ENCODE measurements at regions not wholly inside any gene's neighbourhood (a gene's known extent, or its start where the extent isn't known, plus 50 kb on each side); places are given as distances from the start of the nearest gene placed in this dataset.

DNA sequence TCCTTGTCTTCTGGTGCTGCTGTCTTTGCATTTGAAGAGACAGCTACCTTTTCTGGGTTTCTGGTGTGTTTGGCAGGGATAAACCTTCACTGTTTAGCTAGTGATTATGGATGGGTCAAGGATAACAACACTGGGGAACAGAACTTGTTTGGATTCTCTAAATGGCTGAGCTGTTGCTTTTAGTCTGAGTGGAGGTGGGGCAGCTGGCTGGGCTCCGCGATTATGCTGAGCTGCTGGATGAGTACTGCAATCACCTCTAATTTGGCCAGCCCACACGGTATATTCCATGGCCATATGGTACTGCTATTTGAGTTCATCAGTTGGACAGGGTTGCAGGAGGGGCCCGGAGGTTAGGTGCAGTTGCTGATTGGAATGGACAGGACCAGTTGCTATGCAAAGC is 361.6 kb upstream of the TFPI start:
- Mint-ChIP-seq H3K4me3 (no peak overlapping the region), H3K36me3 (ENCODE audit: low read depth) (no peaks in the 10 kb centered on the region), H3K27ac (no peak overlapping the region), H3K4me1 (no peaks in the 10 kb centered on the region), H3K27me3 (no peaks in the 10 kb centered on the region)
- H3K9me3 ChIP-seq (ENCODE audit: control insufficient read depth, low read length, poor library complexity, severe bottlenecking): no peaks in the 10 kb centered on the region
- no peak for DNase-seq
- ATAC-seq: no peak

DNA sequence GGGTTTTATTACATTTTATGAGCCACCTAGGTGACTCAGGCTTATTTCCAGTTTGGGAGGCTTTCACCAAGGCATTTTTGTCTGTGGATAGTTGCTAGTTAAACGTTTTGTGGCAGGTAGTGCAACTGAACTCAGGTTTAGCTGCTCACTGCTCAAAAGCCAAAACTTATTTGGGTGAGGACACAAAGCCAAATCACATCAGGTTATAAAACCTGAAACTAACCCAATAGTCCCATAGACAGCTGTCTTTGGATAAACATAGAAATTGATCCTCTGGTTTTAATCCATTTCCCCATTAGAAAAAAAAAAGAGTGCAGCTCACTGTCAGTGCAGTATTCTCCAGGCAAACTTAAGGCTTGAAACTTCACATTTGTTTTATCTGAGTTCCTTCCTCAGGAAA is 362.6 kb upstream of the TFPI start:
- ATAC-seq: no peak
- H3K4me1 Mint-ChIP-seq: no peaks in the 10 kb centered on the region
- H3K9me3 ChIP-seq (ENCODE audit: control insufficient read depth, low read length, poor library complexity, severe bottlenecking): no peaks in the 10 kb centered on the region
- no peak overlapping the region for H3K27ac Mint-ChIP-seq
- H3K36me3 Mint-ChIP-seq (ENCODE audit: low read depth): no peaks in the 10 kb centered on the region
- no peak overlapping the region for H3K4me3 Mint-ChIP-seq
- DNase-seq: no peak
- no peaks in the 10 kb centered on the region for H3K27me3 Mint-ChIP-seq

DNA sequence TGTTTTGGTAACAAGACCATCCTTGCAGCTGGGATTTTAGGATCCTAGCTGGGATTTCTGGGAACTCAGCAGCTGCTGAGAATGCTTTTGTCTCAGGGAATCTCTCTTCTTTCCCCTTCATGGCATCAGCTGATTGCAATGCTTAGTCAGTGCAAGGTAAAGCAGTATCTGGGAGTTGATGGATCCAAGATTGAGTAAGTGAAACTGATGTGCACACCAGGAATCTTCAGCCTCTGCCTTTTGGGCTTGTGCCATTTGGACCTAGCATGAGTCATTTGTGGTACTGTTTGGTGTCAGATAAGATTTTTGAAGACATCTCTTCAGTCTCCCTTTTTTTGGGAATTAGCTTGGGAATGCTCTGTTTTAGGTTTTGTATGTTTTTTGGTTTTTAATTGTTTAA is 363.3 kb upstream of the TFPI start:
- H3K9me3 ChIP-seq (ENCODE audit: control insufficient read depth, low read length, poor library complexity, severe bottlenecking): no peaks in the 10 kb centered on the region
- H3K27me3 Mint-ChIP-seq: no peaks in the 10 kb centered on the region
- no peak overlapping the region for H3K4me3 Mint-ChIP-seq
- H3K27ac Mint-ChIP-seq: no peak overlapping the region
- ATAC-seq (no peak), DNase-seq (no peak)
- no peaks in the 10 kb centered on the region for H3K4me1 Mint-ChIP-seq
- no peaks in the 10 kb centered on the region for H3K36me3 Mint-ChIP-seq (ENCODE audit: low read depth)

DNA sequence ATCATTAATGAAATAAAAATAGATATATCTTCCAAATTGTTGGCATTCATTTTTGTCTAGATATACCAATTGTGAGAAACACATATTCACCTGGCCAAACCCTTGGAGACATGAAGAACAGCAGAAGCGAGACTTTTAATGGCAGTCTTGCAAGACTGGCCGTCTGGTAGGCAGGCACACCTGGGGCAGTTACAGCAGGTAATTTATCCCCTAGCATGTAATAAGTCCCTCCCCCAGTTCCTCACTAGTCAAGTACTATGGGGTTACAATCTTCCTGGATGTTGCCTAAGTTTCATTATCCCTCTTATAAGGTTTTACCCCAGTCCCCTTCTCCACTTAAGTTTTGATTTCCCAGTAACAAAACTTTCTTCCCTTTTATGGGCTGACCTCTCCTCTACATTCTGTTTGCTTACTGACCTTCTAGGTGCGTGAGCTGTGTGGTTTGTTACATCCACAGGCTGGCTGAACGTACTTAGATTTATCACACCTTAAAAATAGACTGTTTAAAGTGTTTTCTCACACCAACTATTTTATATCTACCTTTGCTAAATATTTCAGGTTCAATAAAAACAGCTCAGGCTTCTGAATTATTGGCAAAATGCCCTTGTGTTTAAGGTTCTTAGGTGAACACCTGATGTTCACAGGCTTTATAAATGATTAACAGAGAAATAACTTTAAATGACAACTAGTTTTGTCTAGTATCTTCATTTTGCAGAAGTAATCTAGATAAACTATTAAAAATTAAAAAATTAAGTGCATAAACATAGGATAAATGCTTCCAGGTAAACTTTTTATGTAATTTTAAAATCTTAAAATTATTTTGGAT is 365.0 kb upstream of the TFPI start:
- DNase-seq: no peak
- Mint-ChIP-seq H3K4me1 (no peaks in the 10 kb centered on the region), H3K4me3 (no peak overlapping the region), H3K27ac (no peak overlapping the region), H3K36me3 (ENCODE audit: low read depth) (no peaks in the 10 kb centered on the region), H3K27me3 (no peaks in the 10 kb centered on the region)
- no peaks in the 10 kb centered on the region for H3K9me3 ChIP-seq (ENCODE audit: control insufficient read depth, low read length, poor library complexity, severe bottlenecking)
- no peak for ATAC-seq

DNA sequence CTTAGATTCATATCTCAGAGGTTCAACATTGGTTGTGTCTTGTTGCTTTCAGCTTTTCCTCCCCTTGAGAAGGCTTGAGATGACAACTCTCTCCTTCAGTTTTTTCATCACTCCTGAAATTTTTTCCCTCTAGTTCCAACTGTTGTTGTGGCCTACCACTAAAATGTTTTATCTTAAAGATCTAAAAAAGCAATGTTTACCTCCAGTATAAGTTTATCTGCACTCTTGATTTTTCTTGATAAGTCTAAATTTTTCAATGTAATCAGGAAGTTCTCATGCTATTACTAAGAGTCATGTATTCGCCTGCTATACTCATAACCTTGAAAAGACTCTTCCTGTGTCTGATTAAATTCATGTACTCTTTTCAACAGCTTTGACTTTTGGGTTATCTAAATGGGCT is 366.3 kb upstream of the TFPI start:
- H3K27ac Mint-ChIP-seq: no peak overlapping the region
- ATAC-seq (no peak), DNase-seq (no peak)
- H3K9me3 ChIP-seq (ENCODE audit: control insufficient read depth, low read length, poor library complexity, severe bottlenecking): no peaks in the 10 kb centered on the region
- H3K4me1 Mint-ChIP-seq: no peaks in the 10 kb centered on the region
- H3K36me3 Mint-ChIP-seq (ENCODE audit: low read depth): no peaks in the 10 kb centered on the region
- H3K4me3 Mint-ChIP-seq: no peak overlapping the region
- no peaks in the 10 kb centered on the region for H3K27me3 Mint-ChIP-seq

DNA sequence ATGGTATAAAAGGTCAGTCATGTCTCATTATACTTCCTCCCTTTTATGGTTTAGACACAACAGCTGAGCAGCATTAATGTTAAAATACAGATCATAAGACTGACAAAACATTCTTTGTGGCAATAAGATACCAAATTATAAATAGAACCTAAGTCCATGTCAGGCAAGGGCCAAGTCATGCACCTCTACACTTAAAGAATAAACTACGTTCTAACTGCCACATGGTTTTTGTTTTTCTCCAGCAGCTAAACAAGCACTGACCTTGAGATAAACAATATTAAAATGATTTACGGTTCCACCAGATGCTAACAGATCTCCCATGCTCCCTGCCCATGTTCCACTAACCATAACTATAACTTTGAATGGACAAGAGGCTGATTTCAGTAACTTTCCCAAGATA is 368.6 kb upstream of the TFPI start:
- H3K27ac Mint-ChIP-seq: no peak overlapping the region
- no peak for DNase-seq
- H3K4me3 Mint-ChIP-seq: no peak overlapping the region
- ATAC-seq: no peak
- no peaks in the 10 kb centered on the region for H3K36me3 Mint-ChIP-seq (ENCODE audit: low read depth)
- H3K9me3 ChIP-seq (ENCODE audit: control insufficient read depth, low read length, poor library complexity, severe bottlenecking): no peaks in the 10 kb centered on the region
- no peaks in the 10 kb centered on the region for H3K27me3 Mint-ChIP-seq
- no peaks in the 10 kb centered on the region for H3K4me1 Mint-ChIP-seq

DNA sequence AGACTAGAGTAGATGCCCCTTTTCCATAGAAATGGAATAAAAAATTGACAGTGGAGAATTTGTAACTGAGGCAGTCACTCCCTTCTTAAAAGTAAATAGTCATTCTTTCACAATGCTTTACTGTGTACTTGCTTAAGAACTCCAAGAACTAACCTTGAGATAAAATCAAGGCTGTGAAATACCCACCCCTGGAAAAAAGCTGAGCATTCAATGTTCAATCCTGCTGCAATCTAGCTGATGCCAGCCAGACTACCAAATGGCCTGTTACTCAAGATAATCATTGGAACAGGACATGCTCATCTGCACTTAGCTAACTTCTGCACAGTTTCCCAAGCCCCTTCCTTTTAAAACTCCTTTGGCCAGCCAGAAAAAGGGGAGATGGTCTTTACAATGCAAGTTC is 367.4 kb upstream of the GULP1 start:
- H3K27ac Mint-ChIP-seq: no peak overlapping the region
- H3K4me1 Mint-ChIP-seq: no peaks in the 10 kb centered on the region
- H3K4me3 Mint-ChIP-seq: no peak overlapping the region
- H3K9me3 ChIP-seq (ENCODE audit: control insufficient read depth, low read length, poor library complexity, severe bottlenecking): no peaks in the 10 kb centered on the region
- H3K36me3 Mint-ChIP-seq (ENCODE audit: low read depth): no peaks in the 10 kb centered on the region
- DNase-seq: no peak
- H3K27me3 Mint-ChIP-seq: no peaks in the 10 kb centered on the region
- ATAC-seq: no peak

GRCh38 chr2:187934236-187934635 is 357.4 kb upstream of the GULP1 start:
- H3K9me3 ChIP-seq (ENCODE audit: control insufficient read depth, low read length, poor library complexity, severe bottlenecking): no peaks in the 10 kb centered on the region
- H3K36me3 Mint-ChIP-seq (ENCODE audit: low read depth): no peaks in the 10 kb centered on the region
- no peaks in the 10 kb centered on the region for H3K27me3 Mint-ChIP-seq
- ATAC-seq (no peak), DNase-seq (no peak)
- H3K4me1 Mint-ChIP-seq: no peaks in the 10 kb centered on the region
- no peak overlapping the region for H3K27ac Mint-ChIP-seq
- no peak overlapping the region for H3K4me3 Mint-ChIP-seq

DNA sequence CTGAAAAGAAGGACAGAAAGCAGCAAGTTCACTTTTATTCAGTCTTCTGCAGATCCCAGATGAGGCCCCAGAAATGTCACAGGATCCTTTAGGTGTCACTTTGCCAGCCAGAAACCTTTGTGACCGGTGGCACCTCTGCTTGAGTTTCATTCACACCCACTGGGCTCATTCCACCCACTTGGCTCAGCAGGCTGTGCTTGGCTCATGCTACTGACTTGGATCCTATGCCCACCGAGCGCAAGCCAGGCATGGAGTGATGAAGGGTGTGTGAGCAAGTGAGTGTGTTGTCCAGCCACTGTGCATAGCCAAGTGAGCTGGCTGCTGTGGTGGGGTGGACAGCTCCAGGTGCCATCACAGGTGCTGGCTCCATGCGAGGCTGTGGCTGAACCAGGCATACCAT is 357.0 kb upstream of the GULP1 start:
- Mint-ChIP-seq H3K36me3 (ENCODE audit: low read depth) (no peaks in the 10 kb centered on the region), H3K4me1 (no peaks in the 10 kb centered on the region), H3K4me3 (no peak overlapping the region), H3K27ac (no peak overlapping the region), H3K27me3 (no peaks in the 10 kb centered on the region)
- H3K9me3 ChIP-seq (ENCODE audit: control insufficient read depth, low read length, poor library complexity, severe bottlenecking): no peaks in the 10 kb centered on the region
- no peak for DNase-seq
- no peak for ATAC-seq

DNA sequence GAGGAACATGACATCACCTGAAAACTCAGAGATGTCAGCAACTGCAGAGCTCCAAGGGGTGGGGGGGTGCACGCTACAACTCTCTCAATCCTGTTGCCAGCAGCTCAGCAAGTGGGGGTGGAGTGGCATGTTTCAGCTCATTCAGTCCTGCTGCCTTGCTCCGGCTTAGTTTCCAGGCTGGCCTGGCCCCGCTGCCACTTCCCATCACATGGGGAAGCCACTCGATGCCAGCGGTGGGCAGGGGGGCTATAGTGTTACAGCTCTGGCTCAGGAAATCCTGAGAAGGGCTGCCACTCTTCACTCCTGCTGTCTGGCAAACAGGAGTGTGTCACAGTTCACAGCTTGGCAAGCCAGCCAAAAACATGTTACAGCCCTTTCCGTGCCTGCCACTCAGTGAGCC is 356.5 kb upstream of the GULP1 start:
- Mint-ChIP-seq H3K4me1 (no peaks in the 10 kb centered on the region), H3K27ac (no peak overlapping the region), H3K36me3 (ENCODE audit: low read depth) (no peaks in the 10 kb centered on the region), H3K27me3 (no peaks in the 10 kb centered on the region), H3K4me3 (no peak overlapping the region)
- no peak for DNase-seq
- no peaks in the 10 kb centered on the region for H3K9me3 ChIP-seq (ENCODE audit: control insufficient read depth, low read length, poor library complexity, severe bottlenecking)
- no peak for ATAC-seq

DNA sequence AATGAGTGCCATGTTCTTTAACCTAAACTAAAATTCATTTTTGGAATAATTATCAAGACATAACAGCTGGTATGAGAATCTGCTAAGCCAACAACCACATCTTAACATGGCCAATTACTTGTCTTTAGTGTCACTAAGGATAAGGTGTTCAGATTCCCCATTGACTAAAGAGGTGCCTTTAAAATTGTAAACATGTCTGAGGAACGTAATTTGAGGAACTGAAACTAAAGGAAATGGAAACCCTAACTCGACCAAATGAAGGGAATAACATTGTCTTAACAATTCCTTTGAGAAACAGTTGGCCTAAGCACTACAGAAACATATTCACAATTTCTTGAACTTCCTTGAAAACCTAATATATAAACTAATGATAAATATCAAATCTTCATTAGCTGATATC is 355.4 kb upstream of the GULP1 start:
- no peaks in the 10 kb centered on the region for H3K4me1 Mint-ChIP-seq
- H3K27ac Mint-ChIP-seq: no peak overlapping the region
- DNase-seq: no peak
- H3K9me3 ChIP-seq (ENCODE audit: control insufficient read depth, low read length, poor library complexity, severe bottlenecking): no peaks in the 10 kb centered on the region
- no peak overlapping the region for H3K4me3 Mint-ChIP-seq
- ATAC-seq: no peak
- H3K36me3 Mint-ChIP-seq (ENCODE audit: low read depth): no peaks in the 10 kb centered on the region
- H3K27me3 Mint-ChIP-seq: no peaks in the 10 kb centered on the region

DNA sequence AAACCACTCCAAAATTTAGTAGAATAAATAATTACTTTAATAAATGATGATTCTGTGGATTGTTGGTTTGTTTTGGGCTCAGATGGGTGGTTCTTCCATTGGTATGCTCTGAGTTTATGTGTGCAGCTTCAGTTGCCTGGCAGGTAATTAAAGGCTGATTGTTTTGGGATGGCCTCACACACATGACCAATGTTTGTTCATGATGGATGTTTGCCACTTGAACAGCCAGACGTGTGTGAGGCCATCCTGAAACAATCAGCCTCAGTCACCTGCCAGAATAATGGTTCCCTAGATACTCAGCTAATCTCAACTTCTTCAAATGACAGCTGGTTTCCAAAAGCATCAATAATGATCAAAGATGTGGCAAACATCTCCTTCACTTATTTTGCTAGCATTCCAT is 352.5 kb upstream of the GULP1 start:
- Mint-ChIP-seq H3K4me3 (no peak overlapping the region), H3K4me1 (no peaks in the 10 kb centered on the region), H3K27ac (no peak overlapping the region), H3K27me3 (no peaks in the 10 kb centered on the region), H3K36me3 (ENCODE audit: low read depth) (no peaks in the 10 kb centered on the region)
- DNase-seq (no peak), ATAC-seq (no peak)
- H3K9me3 ChIP-seq (ENCODE audit: control insufficient read depth, low read length, poor library complexity, severe bottlenecking): no peaks in the 10 kb centered on the region

DNA sequence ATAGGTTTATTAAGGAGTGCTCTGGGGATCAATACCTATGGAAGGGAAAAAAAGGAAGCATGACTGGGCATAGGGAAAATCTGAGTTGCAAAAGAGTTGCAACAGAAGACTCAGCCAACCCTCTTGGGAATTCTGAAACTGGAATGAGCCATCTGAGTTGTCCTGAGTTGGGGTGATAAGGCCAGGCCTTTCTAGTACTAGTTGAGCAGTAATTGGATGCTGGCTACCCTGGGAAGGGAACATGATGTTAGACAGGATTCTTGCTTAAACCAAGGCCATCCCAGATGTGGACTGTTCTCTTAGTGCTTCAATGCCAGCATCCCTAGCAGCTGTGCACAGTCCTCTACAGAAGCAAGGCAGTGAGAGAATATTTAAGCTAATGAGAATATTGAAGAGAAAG is 348.8 kb upstream of the GULP1 start:
- Mint-ChIP-seq H3K27ac (no peak overlapping the region), H3K36me3 (ENCODE audit: low read depth) (no peaks in the 10 kb centered on the region), H3K4me1 (no peaks in the 10 kb centered on the region), H3K4me3 (no peak overlapping the region), H3K27me3 (no peaks in the 10 kb centered on the region)
- DNase-seq (no peak), ATAC-seq (no peak)
- H3K9me3 ChIP-seq (ENCODE audit: control insufficient read depth, low read length, poor library complexity, severe bottlenecking): no peaks in the 10 kb centered on the region

DNA sequence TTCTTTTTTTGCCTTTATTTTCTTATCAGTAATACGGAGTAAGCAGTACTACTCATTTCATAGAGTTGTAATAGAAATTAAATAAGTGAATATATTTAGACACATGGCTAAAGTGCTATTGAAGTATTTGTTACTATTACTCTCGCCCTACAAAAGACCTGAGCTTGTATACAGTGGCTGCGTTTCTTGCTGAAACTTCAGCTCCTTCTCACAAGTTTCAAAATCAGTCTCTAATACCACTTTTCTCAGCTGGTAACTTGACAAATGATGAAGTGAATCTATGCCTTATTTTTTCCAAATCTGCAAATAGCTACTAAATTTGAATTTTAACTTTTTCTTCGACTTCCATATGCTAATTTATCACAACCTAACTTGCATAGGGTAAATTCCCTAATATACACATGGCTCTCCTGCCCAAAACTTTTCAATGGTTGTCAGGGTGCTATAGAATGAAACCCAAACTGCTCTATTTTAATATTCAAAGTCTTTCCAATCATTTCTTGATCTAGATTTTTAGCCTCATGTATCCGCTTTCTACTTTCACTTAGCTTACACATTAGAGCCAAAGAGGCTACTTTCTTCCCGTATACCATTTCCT is 347.8 kb upstream of the GULP1 start:
- H3K4me1 Mint-ChIP-seq: no peaks in the 10 kb centered on the region
- H3K36me3 Mint-ChIP-seq (ENCODE audit: low read depth): no peaks in the 10 kb centered on the region
- H3K4me3 Mint-ChIP-seq: no peak overlapping the region
- DNase-seq (no peak), ATAC-seq (no peak)
- no peak overlapping the region for H3K27ac Mint-ChIP-seq
- no peaks in the 10 kb centered on the region for H3K9me3 ChIP-seq (ENCODE audit: control insufficient read depth, low read length, poor library complexity, severe bottlenecking)
- H3K27me3 Mint-ChIP-seq: no peaks in the 10 kb centered on the region
